ENCODE measurements at regions not wholly inside any gene's neighbourhood (a gene's known extent, or its start where the extent isn't known, plus 50 kb on each side); places are given as distances from the start of the nearest gene placed in this dataset.
"Not testable (repeated sequence)": the region's sequence is repeated elsewhere in the genome, so short reads cannot be mapped to it uniquely, and the experiment has no call there.

GRCh38 chr3:187475613-187476012, 107.4 kb downstream of the RTP4 start:
- TF ChIP-seq POLR2A, CTCF (IDR thresholded peaks at IDR 0.05): not testable (repeated sequence)

Measured in testis (tissue), 2 donors.